ENCODE measurements at regions not wholly inside any gene's neighbourhood (a gene's known extent, or its start where the extent isn't known, plus 50 kb on each side); places are given as distances from the start of the nearest gene placed in this dataset.
"Not testable (repeated sequence)": the region's sequence is repeated elsewhere in the genome, so short reads cannot be mapped to it uniquely, and the experiment has no call there.

- DNase-seq (ENCODE audit: low spot score), result no peak
These were observed 258.2 kb upstream of the POM121L12 start for GRCh38 chr7:52777051-52777822.

GRCh38 chr7:52775876-52776275 is 259.6 kb upstream of the POM121L12 start:
- DNase-seq (ENCODE audit: low spot score), result no peak

GRCh38 chr7:52771177-52771576 is 264.3 kb upstream of the POM121L12 start:
- DNase-seq (ENCODE audit: low spot score), result no peak

GRCh38 chr7:52764492-52765169 is 270.8 kb upstream of the POM121L12 start:
- no peak for DNase-seq (ENCODE audit: low spot score)

- no peak for DNase-seq (ENCODE audit: low spot score)
These were observed 277.1 kb upstream of the POM121L12 start for GRCh38 chr7:52758356-52758755.

- no peak for DNase-seq (ENCODE audit: low spot score)
These were observed 281.6 kb upstream of the POM121L12 start for GRCh38 chr7:52753855-52754254.

GRCh38 chr7:52752891-52753290 is 282.5 kb upstream of the POM121L12 start:
- no peak for DNase-seq (ENCODE audit: low spot score)

GRCh38 chr7:52749880-52750279 is 285.6 kb upstream of the POM121L12 start:
- no peak for DNase-seq (ENCODE audit: low spot score)

GRCh38 chr7:52747817-52748216 is 287.6 kb upstream of the POM121L12 start:
- no peak for DNase-seq (ENCODE audit: low spot score)

- no peak for DNase-seq (ENCODE audit: low spot score)
These were observed 293.7 kb upstream of the POM121L12 start for GRCh38 chr7:52741670-52742290.

- no peak for DNase-seq (ENCODE audit: low spot score)
These were observed 299.8 kb upstream of the POM121L12 start for GRCh38 chr7:52735656-52736055.

GRCh38 chr7:52728683-52729082 is 306.8 kb upstream of the POM121L12 start:
- not testable (repeated sequence) for DNase-seq (ENCODE audit: low spot score)

GRCh38 chr7:52727632-52728031 is 307.8 kb upstream of the POM121L12 start:
- no peak for DNase-seq (ENCODE audit: low spot score)

- no peak for DNase-seq (ENCODE audit: low spot score)
These were observed 308.4 kb upstream of the POM121L12 start for GRCh38 chr7:52726986-52727385.

GRCh38 chr7:52726493-52726892 is 308.9 kb upstream of the POM121L12 start:
- no peak for DNase-seq (ENCODE audit: low spot score)

- no peak for DNase-seq (ENCODE audit: low spot score)
These were observed 311.8 kb upstream of the POM121L12 start for GRCh38 chr7:52723606-52724005.

- DNase-seq (ENCODE audit: low spot score), result no peak
These were observed 314.6 kb upstream of the POM121L12 start for GRCh38 chr7:52720856-52721255.

GRCh38 chr7:52719677-52720076 is 315.8 kb upstream of the POM121L12 start:
- no peak for DNase-seq (ENCODE audit: low spot score)

GRCh38 chr7:52715701-52716100 is 319.7 kb upstream of the POM121L12 start:
- no peak for DNase-seq (ENCODE audit: low spot score)

GRCh38 chr7:52712938-52713337 is 322.5 kb upstream of the POM121L12 start:
- no peak for DNase-seq (ENCODE audit: low spot score)

- no peak for DNase-seq (ENCODE audit: low spot score)
These were observed 323.5 kb upstream of the POM121L12 start for GRCh38 chr7:52711951-52712350.

GRCh38 chr7:52708846-52709245 is 326.6 kb upstream of the POM121L12 start:
- no peak for DNase-seq (ENCODE audit: low spot score)

- DNase-seq (ENCODE audit: low spot score), result no peak
These were observed 329.7 kb upstream of the POM121L12 start for GRCh38 chr7:52705768-52706167.

Measured in CD4-positive, alpha-beta T cell treated with Interleukin-15 for 4 hours (primary cell).